Transverse colon (tissue), 4 donors: ENCODE measurements at regions not wholly inside any gene's neighbourhood (a gene's known extent, or its start where the extent isn't known, plus 50 kb on each side); places are given as distances from the start of the nearest gene placed in this dataset.

Source experiments
- CTCF ChIP-seq, 5 experiments: fragments of 200-600 bp in 3 of 5; fragments of 450-650 bp in 2 of 5; sonication (generic) in 3 of 5; IDR thresholded peaks; 1 replicate in 2 of 5; 2 replicates in 3 of 5; pipeline ENCODE4 v1.5.1; 2016 to 2017; ENCODE audit warnings: antibody characterized with exemption in 5 of 5, inconsistent platforms in 3 of 5, mild to moderate bottlenecking in 2 of 5, moderate library complexity in 1 of 5
- POLR2A ChIP-seq: fragments of 450-650 bp; IDR thresholded peaks from one replicate; pipeline ENCODE4 v1.6.1; 2016; ENCODE audit warnings: antibody characterized with exemption, mild to moderate bottlenecking, moderate library complexity
- POLR2AphosphoS5 ChIP-seq, 3 donors: sonication (generic); formaldehyde crosslinking; IDR thresholded peaks; one replicate each; pipeline ENCODE4 v1.6.1; 2016; ENCODE audit warnings: antibody characterized with exemption in 3 of 3

GRCh38 chr5:12003680-12004079 lies 99.4 kb upstream of the CTNND2 start:
- TF ChIP-seq POLR2AphosphoS5 (IDR thresholded peaks at IDR 0.05) (no peak), POLR2A (no peak), CTCF (IDR thresholded peaks at IDR 0.05) (no peak)
